ENCODE measurements at regions not wholly inside any gene's neighbourhood (a gene's known extent, or its start where the extent isn't known, plus 50 kb on each side); places are given as distances from the start of the nearest gene placed in this dataset.
A peak's percentile ranks its signal among the peaks of the same experiment; 100 is the strongest.

DNA sequence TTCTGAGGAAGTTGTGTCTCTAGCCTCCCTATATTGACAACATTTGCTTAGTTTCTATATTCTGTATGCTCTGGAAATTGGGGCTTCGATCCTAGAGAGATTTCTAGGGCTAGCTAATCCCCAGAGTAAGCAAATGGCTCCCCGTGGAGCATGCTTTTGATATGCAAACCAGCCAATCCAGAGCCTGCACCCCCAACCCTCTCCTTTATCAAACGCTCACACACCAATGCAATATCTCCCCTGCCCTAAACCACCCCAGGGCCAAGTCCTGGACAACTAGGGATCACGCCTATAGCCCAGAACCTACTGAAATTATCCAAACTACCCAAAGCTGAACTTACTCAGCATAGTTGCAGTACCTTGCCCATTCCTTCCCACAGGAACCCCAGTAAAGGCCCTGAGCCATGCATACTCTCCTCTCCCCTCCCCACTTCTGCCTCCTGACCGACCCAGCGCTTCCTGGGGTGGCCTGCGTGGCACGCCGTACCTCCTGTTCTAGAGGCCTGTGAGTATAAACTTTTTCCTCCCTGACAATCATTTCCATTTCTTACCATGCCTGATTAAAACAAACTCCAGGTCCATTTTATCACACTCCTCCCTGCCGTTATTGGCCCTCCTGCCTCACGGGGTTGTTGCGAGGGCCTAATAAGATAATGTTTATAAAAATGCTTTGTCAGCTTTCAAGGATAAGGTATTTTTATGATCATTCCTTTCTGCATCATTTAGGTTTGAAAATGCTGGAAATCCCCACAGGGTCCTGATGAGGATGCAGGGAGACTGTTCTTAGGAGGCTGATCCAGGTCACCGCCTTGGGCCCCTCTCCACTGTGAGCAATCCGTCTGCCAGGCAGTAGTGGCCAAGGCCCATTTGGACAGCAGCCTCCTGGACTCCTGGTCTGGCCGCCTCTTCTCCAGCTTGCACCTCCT is 102.7 kb downstream of the TENT5C start:
- Histone ChIP-seq H3K27ac (ENCODE audit: low read depth, low read length) (no peak overlapping the region), H2BK5ac (ENCODE audit: low read depth, low read length) (0 out of 2 replicates have a peak overlapping the region, but pooled peaks have one; percentile 30), H3K36me3 (ENCODE audit: control insufficient read depth in 2 of 4, insufficient read depth in 4 of 4, low read length in 3 of 4) (no peaks in the 10 kb centered on the region), H2AFZ (ENCODE audit: low read length) (peak overlapping the region; percentile 57), H3K9me3 (ENCODE audit: insufficient read depth in 2 of 2, low read depth in 1 of 2, low read length in 1 of 2) (no peaks in the 10 kb centered on the region), H2BK12ac (ENCODE audit: low read depth, low read length) (no peak overlapping the region; the same call in 1 of the 2 replicates), H4K5ac (ENCODE audit: insufficient read length, low read depth, low read length) (peak overlapping the region; percentile 16), H3K79me2 (ENCODE audit: control insufficient read depth in 1 of 2, insufficient read depth in 2 of 2, low read length in 2 of 2) (no peaks in the 10 kb centered on the region), H3K18ac (ENCODE audit: extremely low read depth, low read length) (peak overlapping the region; percentile 38; the same call in 1 of the 2 replicates), H2BK120ac (replicated peaks; ENCODE audit: low read depth, low read length) (no peak overlapping the region), H3K4ac (replicated peaks; ENCODE audit: insufficient read length, low read depth, low read length) (peak overlapping the region; percentile 58), H4K91ac (replicated peaks; ENCODE audit: insufficient read length, low read length) (peak overlapping the region; percentile 47), H3K27me3 (replicated peaks in 1 of 4; ENCODE audit: control insufficient read depth in 3 of 4, extremely low read depth in 1 of 4, insufficient read depth in 3 of 4, low read length in 3 of 4) (no peaks in the 10 kb centered on the region; a peak in 1 of 7 replicates), H3K56ac (replicated peaks; ENCODE audit: insufficient read length, low read depth, low read length) (no peak overlapping the region), H3K4me1 (replicated peaks in 1 of 4; ENCODE audit: control insufficient read depth in 3 of 4, insufficient read depth in 4 of 4, low read length in 3 of 4) (peaks cover 6 to 12% (median 9%) of the 10 kb centered on the region in 4 experiments), H3K79me1 (ENCODE audit: low read depth, low read length) (no peaks in the 10 kb centered on the region), H3K14ac (ENCODE audit: insufficient read length) (no peak overlapping the region), H4K20me1 (replicated peaks in 1 of 2; ENCODE audit: control insufficient read depth in 1 of 2, insufficient read depth in 2 of 2, low read length in 2 of 2) (no peaks in the 10 kb centered on the region), H2BK20ac (ENCODE audit: low read length) (0 out of 2 replicates have a peak overlapping the region, but pooled peaks have one; percentile 97), H3K4me3 (ENCODE audit: extremely low read depth in 1 of 4, insufficient read depth in 2 of 4, low read depth in 3 of 4, low read length in 4 of 4) (peak overlapping the region in 2 of 4 experiments; percentile 5 to 27; a peak in 1 of 8 replicates), H4K8ac (ENCODE audit: extremely low read depth, insufficient read depth, low read length) (no peak overlapping the region), H2AK5ac (ENCODE audit: low read depth, low read length) (no peak overlapping the region), H2BK15ac (ENCODE audit: low read length) (no peak overlapping the region), H3K23ac (ENCODE audit: insufficient read length) (no peak overlapping the region), H3K23me2 (ENCODE audit: low read depth, low read length) (no peaks in the 10 kb centered on the region; the same call in 1 of the 2 replicates), H3K4me2 (ENCODE audit: insufficient read depth in 1 of 2, low read depth in 2 of 2, low read length in 2 of 2) (peak overlapping the region; percentile 41 to 43; a peak in 2 of 4 replicates), H3K9ac (replicated peaks in 1 of 4; ENCODE audit: extremely low read depth in 1 of 4, low read depth in 3 of 4, low read length in 3 of 4) (no peak overlapping the region)
- FAIRE-seq (no peak), DNase-seq (ENCODE audit: low read depth in 1 of 2, low spot score in 2 of 2) (peak in 1 of 2 experiments; percentile 62)
- WGBS, 2 experiments (ENCODE audit: extremely low coverage in 1 of 2, insufficient coverage in 1 of 2, insufficient read length in 1 of 2, insufficient replicate concordance in 2 of 2, low coverage in 1 of 2, low lambda C conversion rate in 2 of 2, missing lambda C conversion rate in 1 of 2), result 63% methylated on average over 15 of the region's 15 CpGs; no CpG with 5 or more reads in 1 of the 2 experiments
- ChIA-PET POLR2A (ENCODE audit: partially characterized antibody) (interaction anchor here (0.6 to 1.0 kb wide), 2 partner anchors 10 to 102 kb away, joined by 3 to 4 read pairs; partner anchors contain the start of gene TENT5C), CTCF (ENCODE audit: partially characterized antibody) (interaction anchor here (0.6 to 5.4 kb wide), 11 partner anchors 9 to 174 kb away, joined by 3 to 67 read pairs (median 4); no protein-coding TSS in a partner anchor)
- TF ChIP-seq KDM4A (IDR thresholded peaks at IDR 0.05; ENCODE audit: low read depth, low read length, severe bottlenecking) (no peak), KDM1A (IDR thresholded peaks at IDR 0.05; ENCODE audit: borderline replicate concordance, low read length) (no peak), YY1 (IDR thresholded peaks at IDR 0.05; ENCODE audit: low read depth, low read length) (no peak), TEAD4 (IDR thresholded peaks at IDR 0.05; ENCODE audit: low read depth, low read length) (no peak), POU5F1 (IDR thresholded peaks at IDR 0.05; ENCODE audit: low read depth, low read length) (peak; percentile 89), ATF2 (IDR thresholded peaks at IDR 0.05; ENCODE audit: low read length) (no peak), ASH2L (IDR thresholded peaks at IDR 0.05; ENCODE audit: low read length) (peak; percentile 55), SP1 (IDR thresholded peaks at IDR 0.05; ENCODE audit: low read depth, low read length) (0 out of 2 replicates have a peak, but pooled peaks have one; percentile 17), CTBP2 (IDR thresholded peaks at IDR 0.05; ENCODE audit: borderline replicate concordance, insufficient read depth, insufficient read length, low read length) (peak; percentile 34), JUND (IDR thresholded peaks at IDR 0.05; ENCODE audit: low read length) (no peak)

Measured in H1 (cell line).